ENCODE measurements at regions not wholly inside any gene's neighbourhood (a gene's known extent, or its start where the extent isn't known, plus 50 kb on each side); places are given as distances from the start of the nearest gene placed in this dataset.

GRCh38 chr5:124596595-124597421 lies 149.6 kb downstream of the ZNF608 start:
- Mint-ChIP-seq H3K4me1 (no peaks in the 10 kb centered on the region), H3K4me3 (no peak overlapping the region), H3K9me3 (no peaks in the 10 kb centered on the region), H3K36me3 (no peaks in the 10 kb centered on the region), H3K27ac (no peak overlapping the region), H3K27me3 (peaks cover 4% of the 10 kb centered on the region)

GRCh38 chr5:124593952-124594351 lies 152.5 kb downstream of the ZNF608 start:
- Mint-ChIP-seq H3K9me3 (no peaks in the 10 kb centered on the region), H3K27ac (no peak overlapping the region), H3K27me3 (peaks cover 1% of the 10 kb centered on the region), H3K4me1 (no peaks in the 10 kb centered on the region), H3K4me3 (no peak overlapping the region), H3K36me3 (no peaks in the 10 kb centered on the region)

- no peaks in the 10 kb centered on the region for H3K4me1 Mint-ChIP-seq
- peaks cover 1% of the 10 kb centered on the region for H3K27me3 Mint-ChIP-seq
- no peaks in the 10 kb centered on the region for H3K36me3 Mint-ChIP-seq
- H3K4me3 Mint-ChIP-seq: no peak overlapping the region
- no peaks in the 10 kb centered on the region for H3K9me3 Mint-ChIP-seq
- H3K27ac Mint-ChIP-seq: no peak overlapping the region
Observed at GRCh38 chr5:124592891-124593290, 153.5 kb downstream of the ZNF608 start.

GRCh38 chr5:124591583-124591982 lies 154.9 kb downstream of the ZNF608 start:
- no peaks in the 10 kb centered on the region for H3K27me3 Mint-ChIP-seq
- no peaks in the 10 kb centered on the region for H3K4me1 Mint-ChIP-seq
- H3K36me3 Mint-ChIP-seq: no peaks in the 10 kb centered on the region
- H3K9me3 Mint-ChIP-seq: no peaks in the 10 kb centered on the region
- no peak overlapping the region for H3K27ac Mint-ChIP-seq
- no peak overlapping the region for H3K4me3 Mint-ChIP-seq

GRCh38 chr5:124590686-124591085 lies 155.8 kb downstream of the ZNF608 start:
- Mint-ChIP-seq H3K36me3 (no peaks in the 10 kb centered on the region), H3K9me3 (no peaks in the 10 kb centered on the region), H3K4me1 (no peaks in the 10 kb centered on the region), H3K27me3 (no peaks in the 10 kb centered on the region), H3K27ac (no peak overlapping the region), H3K4me3 (no peak overlapping the region)

- no peaks in the 10 kb centered on the region for H3K9me3 Mint-ChIP-seq
- H3K36me3 Mint-ChIP-seq: no peaks in the 10 kb centered on the region
- H3K4me3 Mint-ChIP-seq: no peak overlapping the region
- H3K27ac Mint-ChIP-seq: no peak overlapping the region
- no peaks in the 10 kb centered on the region for H3K27me3 Mint-ChIP-seq
- no peaks in the 10 kb centered on the region for H3K4me1 Mint-ChIP-seq
Observed at GRCh38 chr5:124587280-124587679, 159.2 kb downstream of the ZNF608 start.

- Mint-ChIP-seq H3K4me3 (no peak overlapping the region), H3K27ac (no peak overlapping the region), H3K27me3 (no peaks in the 10 kb centered on the region), H3K9me3 (no peaks in the 10 kb centered on the region), H3K36me3 (no peaks in the 10 kb centered on the region), H3K4me1 (no peaks in the 10 kb centered on the region)
Observed at GRCh38 chr5:124584991-124585715, 161.3 kb downstream of the ZNF608 start.

GRCh38 chr5:124583469-124584350 lies 162.7 kb downstream of the ZNF608 start:
- H3K36me3 Mint-ChIP-seq: no peaks in the 10 kb centered on the region
- H3K27ac Mint-ChIP-seq: no peak overlapping the region
- no peak overlapping the region for H3K4me3 Mint-ChIP-seq
- no peaks in the 10 kb centered on the region for H3K27me3 Mint-ChIP-seq
- H3K9me3 Mint-ChIP-seq: no peaks in the 10 kb centered on the region
- no peaks in the 10 kb centered on the region for H3K4me1 Mint-ChIP-seq

GRCh38 chr5:124582561-124582840 lies 163.9 kb downstream of the ZNF608 start:
- no peak overlapping the region for H3K4me3 Mint-ChIP-seq
- H3K36me3 Mint-ChIP-seq: no peaks in the 10 kb centered on the region
- no peaks in the 10 kb centered on the region for H3K9me3 Mint-ChIP-seq
- no peaks in the 10 kb centered on the region for H3K4me1 Mint-ChIP-seq
- H3K27me3 Mint-ChIP-seq: no peaks in the 10 kb centered on the region
- no peak overlapping the region for H3K27ac Mint-ChIP-seq

- Mint-ChIP-seq H3K4me1 (no peaks in the 10 kb centered on the region), H3K27ac (no peak overlapping the region), H3K36me3 (no peaks in the 10 kb centered on the region), H3K9me3 (no peaks in the 10 kb centered on the region), H3K4me3 (no peak overlapping the region), H3K27me3 (no peaks in the 10 kb centered on the region)
Observed at GRCh38 chr5:124581738-124582560, 164.5 kb downstream of the ZNF608 start.

GRCh38 chr5:124580925-124581737 lies 165.3 kb downstream of the ZNF608 start:
- Mint-ChIP-seq H3K4me3 (no peak overlapping the region), H3K27ac (no peak overlapping the region)

GRCh38 chr5:124580512-124580911 lies 165.9 kb downstream of the ZNF608 start:
- Mint-ChIP-seq H3K9me3 (no peaks in the 10 kb centered on the region), H3K27ac (no peak overlapping the region), H3K27me3 (no peaks in the 10 kb centered on the region), H3K4me1 (no peaks in the 10 kb centered on the region), H3K36me3 (no peaks in the 10 kb centered on the region), H3K4me3 (no peak overlapping the region)

More at GRCh38 chr5:124580925-124581737, 165.3 kb downstream of the ZNF608 start:
- no peaks in the 10 kb centered on the region for H3K27me3 Mint-ChIP-seq
- H3K4me1 Mint-ChIP-seq: no peaks in the 10 kb centered on the region
- H3K9me3 Mint-ChIP-seq: no peaks in the 10 kb centered on the region
- no peaks in the 10 kb centered on the region for H3K36me3 Mint-ChIP-seq

GRCh38 chr5:124576848-124577409 lies 169.5 kb downstream of the ZNF608 start:
- no peaks in the 10 kb centered on the region for H3K36me3 Mint-ChIP-seq
- H3K9me3 Mint-ChIP-seq: peaks cover 5% of the 10 kb centered on the region
- no peak overlapping the region for H3K27ac Mint-ChIP-seq
- H3K4me3 Mint-ChIP-seq: no peak overlapping the region
- no peaks in the 10 kb centered on the region for H3K4me1 Mint-ChIP-seq
- peaks cover 2% of the 10 kb centered on the region for H3K27me3 Mint-ChIP-seq

- Mint-ChIP-seq H3K27me3 (peaks cover 2% of the 10 kb centered on the region), H3K36me3 (no peaks in the 10 kb centered on the region), H3K9me3 (peaks cover 5% of the 10 kb centered on the region), H3K4me1 (no peaks in the 10 kb centered on the region), H3K27ac (no peak overlapping the region), H3K4me3 (no peak overlapping the region)
Observed at GRCh38 chr5:124575725-124576124, 170.7 kb downstream of the ZNF608 start.

All from activated naive CD4-positive, alpha-beta T cell treated with anti-CD3 and anti-CD28 coated beads, Interleukin-2, amount 50 U/mL, for 24 hours (primary cell).